ENCODE measurements at regions not wholly inside any gene's neighbourhood (a gene's known extent, or its start where the extent isn't known, plus 50 kb on each side); places are given as distances from the start of the nearest gene placed in this dataset.
A peak's percentile ranks its signal among the peaks of the same experiment; 100 is the strongest.

GRCh38 chr17:13085578-13085977 lies 67.8 kb upstream of the ELAC2 start:
- DNase-seq (ENCODE audit: low read depth), result no peak

- no peak for DNase-seq (ENCODE audit: low read depth)
These were observed 66.6 kb upstream of the ELAC2 start for GRCh38 chr17:13084420-13084819.

- DNase-seq (ENCODE audit: low read depth), result no peak
These were observed 61.0 kb upstream of the ELAC2 start for GRCh38 chr17:13078591-13079385.

GRCh38 chr17:13076905-13077304 lies 59.1 kb upstream of the ELAC2 start:
- DNase-seq (ENCODE audit: low read depth), result no peak

GRCh38 chr17:13074026-13074425 lies 56.2 kb upstream of the ELAC2 start:
- peak; percentile 52 for DNase-seq (ENCODE audit: low read depth)

GRCh38 chr17:13073018-13073417 lies 55.2 kb upstream of the ELAC2 start:
- DNase-seq (ENCODE audit: low read depth), result no peak

- no peak for DNase-seq (ENCODE audit: low read depth)
These were observed 52.9 kb upstream of the ELAC2 start for GRCh38 chr17:13070732-13071131.

GRCh38 chr17:13067629-13068303 lies 49.9 kb upstream of the ELAC2 start:
- DNase-seq (ENCODE audit: low read depth), result no peak

Data from HS-5 (cell line).